Skeletal muscle satellite cell (primary cell): ENCODE measurements at regions not wholly inside any gene's neighbourhood (a gene's known extent, or its start where the extent isn't known, plus 50 kb on each side); places are given as distances from the start of the nearest gene placed in this dataset.

Experiments
- H3K27me3 ChIP-seq: 2 replicates; pipeline ENCODE4 v1.7.0; 2013; ENCODE audit warnings: low read length; ENCODE audit not compliant: control insufficient read depth, insufficient read depth
- H3K36me3 ChIP-seq: 2 replicates; pipeline ENCODE4 v1.7.0; 2013; ENCODE audit warnings: mild to moderate bottlenecking, control low read depth, low read length; ENCODE audit not compliant: insufficient read depth
- H3K4me1 ChIP-seq: 2 replicates; pipeline ENCODE4 v1.7.0; 2013; ENCODE audit warnings: low read length; ENCODE audit not compliant: control insufficient read depth, insufficient read depth
- H3K4me2 ChIP-seq: 2 replicates; pipeline ENCODE4 v1.7.0; 2013; ENCODE audit warnings: mild to moderate bottlenecking, low read length
- H3K4me3 ChIP-seq: 2 replicates; pipeline ENCODE4 v1.7.0; 2013; ENCODE audit warnings: low read length
- H3K9ac ChIP-seq: 2 replicates; pipeline ENCODE4 v1.7.0; 2013; ENCODE audit warnings: mild to moderate bottlenecking, low read depth, low read length, moderate library complexity
- H3K9me3 ChIP-seq: replicated peaks from 2 replicates; pipeline ENCODE4 v1.7.0; 2013; ENCODE audit warnings: mild to moderate bottlenecking, control low read depth, low read length

DNA sequence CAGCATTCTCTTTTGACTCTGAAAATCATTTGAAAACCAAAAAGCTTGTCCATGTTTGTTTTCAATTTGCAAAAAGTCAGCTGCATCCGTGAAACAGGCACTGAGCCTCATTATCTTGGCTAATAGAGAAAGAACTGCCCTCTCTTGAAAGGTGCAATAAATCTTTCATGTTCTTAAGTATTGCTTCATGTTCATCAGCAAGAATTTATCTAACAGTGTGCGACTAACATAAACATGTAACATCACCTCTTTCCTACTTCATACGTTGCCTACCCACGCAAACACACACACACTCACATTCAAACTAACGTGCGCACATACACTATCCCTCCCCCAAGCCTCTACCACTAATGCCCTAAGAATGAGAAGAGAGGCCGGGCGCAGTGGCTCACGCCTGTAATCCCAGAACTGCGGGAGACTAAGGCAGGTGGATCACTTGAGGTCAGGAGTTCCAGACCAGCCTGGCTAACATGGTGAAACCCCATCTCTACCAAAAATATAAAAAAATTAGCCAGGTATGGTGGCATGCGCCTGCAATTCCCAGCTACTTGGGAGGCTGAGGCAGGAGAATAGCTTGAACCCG is 629.7 kb upstream of the ZNF608 start:
- Histone ChIP-seq H3K27me3 (no peaks in the 10 kb centered on the region), H3K9me3 (no peaks in the 10 kb centered on the region), H3K36me3 (no peaks in the 10 kb centered on the region), H3K4me3 (no peak overlapping the region), H3K4me1 (peaks cover 6% of the 10 kb centered on the region), H3K4me2 (no peak overlapping the region), H3K9ac (no peak overlapping the region)

DNA sequence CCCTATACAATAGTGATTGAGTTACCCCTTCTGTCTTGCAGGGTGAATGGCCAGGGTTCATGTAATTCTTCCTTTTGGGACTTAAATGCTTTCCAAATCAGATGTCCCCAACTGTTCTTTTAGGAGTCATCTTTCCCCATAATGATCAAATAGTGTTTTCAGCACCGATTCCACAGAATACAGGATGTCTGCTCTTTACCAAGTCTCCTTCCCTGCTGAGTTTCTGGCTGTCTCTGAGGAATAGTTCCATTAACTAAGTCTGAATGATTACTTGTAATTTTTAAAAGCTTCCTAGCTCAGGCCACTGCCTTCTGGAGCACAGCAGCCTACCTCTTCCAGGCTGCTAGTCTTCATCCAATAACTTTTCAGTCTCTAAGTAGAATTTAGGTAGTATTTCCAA is 630.7 kb upstream of the ZNF608 start:
- H3K9me3 ChIP-seq = no peaks in the 10 kb centered on the region
- H3K36me3 ChIP-seq = no peaks in the 10 kb centered on the region
- H3K4me2 ChIP-seq = no peak overlapping the region
- H3K9ac ChIP-seq = no peak overlapping the region
- H3K4me1 ChIP-seq = peaks cover 6% of the 10 kb centered on the region
- H3K4me3 ChIP-seq = no peak overlapping the region
- H3K27me3 ChIP-seq = no peaks in the 10 kb centered on the region

DNA sequence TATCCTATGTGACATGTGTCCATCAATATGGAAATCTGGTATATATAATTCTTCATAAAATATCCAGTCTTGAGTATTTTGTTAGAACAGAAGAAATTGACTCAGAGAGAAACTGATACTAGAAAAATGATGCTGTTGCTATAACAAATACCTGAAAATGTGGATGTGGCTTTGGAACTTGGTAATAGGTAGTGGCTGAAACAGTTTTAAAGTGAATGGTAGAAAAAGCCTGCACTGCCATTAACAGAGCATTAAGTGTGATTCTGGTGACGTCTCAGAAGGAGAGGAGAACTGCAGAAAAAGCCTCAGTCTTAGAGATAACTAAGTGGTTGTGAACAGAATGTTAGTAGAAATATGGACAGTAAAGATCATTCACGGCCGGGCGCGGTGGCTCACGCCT is 634.9 kb upstream of the ZNF608 start:
- H3K9me3 ChIP-seq = no peaks in the 10 kb centered on the region
- no peak overlapping the region for H3K4me2 ChIP-seq
- no peak overlapping the region for H3K9ac ChIP-seq
- H3K4me3 ChIP-seq = no peak overlapping the region
- no peaks in the 10 kb centered on the region for H3K4me1 ChIP-seq
- no peaks in the 10 kb centered on the region for H3K36me3 ChIP-seq
- H3K27me3 ChIP-seq = no peaks in the 10 kb centered on the region

DNA sequence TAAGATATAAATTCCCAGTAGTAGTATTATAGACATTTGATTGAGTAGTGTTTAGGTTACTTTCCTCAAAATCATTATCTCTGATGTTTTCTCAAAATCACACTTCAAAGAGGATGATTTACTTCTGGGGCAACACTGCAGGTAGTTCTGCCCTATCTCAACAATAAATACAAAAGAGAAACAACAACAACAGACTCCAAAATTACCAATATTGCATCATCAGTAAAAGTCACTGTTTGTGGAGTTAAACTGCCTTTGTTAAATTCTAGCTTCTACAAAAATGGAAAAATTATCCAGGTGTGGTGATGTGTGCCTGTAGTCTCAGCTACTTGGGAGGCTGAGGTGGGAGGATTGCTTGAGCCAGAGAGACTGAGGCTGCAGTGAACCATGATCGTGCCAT is 637.6 kb upstream of the ZNF608 start:
- H3K4me3 ChIP-seq = no peak overlapping the region
- no peaks in the 10 kb centered on the region for H3K36me3 ChIP-seq
- H3K27me3 ChIP-seq = no peaks in the 10 kb centered on the region
- H3K9me3 ChIP-seq = no peaks in the 10 kb centered on the region
- no peak overlapping the region for H3K9ac ChIP-seq
- H3K4me1 ChIP-seq = no peaks in the 10 kb centered on the region
- no peak overlapping the region for H3K4me2 ChIP-seq

DNA sequence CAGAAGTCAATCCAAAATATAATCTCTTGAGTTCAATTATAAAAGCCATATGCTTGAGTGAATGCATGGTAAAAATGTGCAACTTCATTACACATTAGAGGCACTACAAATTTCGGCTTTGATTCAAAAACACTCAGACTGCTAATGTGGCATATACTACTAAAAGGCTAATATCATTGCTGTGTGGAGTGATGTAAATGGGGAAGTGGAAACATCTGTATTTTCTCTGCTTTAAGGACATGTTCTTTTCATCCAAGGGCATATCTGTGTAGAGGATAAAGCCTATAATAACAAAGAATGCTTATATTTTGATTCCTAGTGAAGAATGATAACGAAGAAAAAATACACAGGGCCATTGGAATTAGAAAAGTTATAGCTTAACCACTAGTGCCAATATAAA is 643.9 kb upstream of the ZNF608 start:
- H3K4me1 ChIP-seq = no peaks in the 10 kb centered on the region
- H3K9ac ChIP-seq = no peak overlapping the region
- no peaks in the 10 kb centered on the region for H3K27me3 ChIP-seq
- H3K36me3 ChIP-seq = no peaks in the 10 kb centered on the region
- no peak overlapping the region for H3K4me3 ChIP-seq
- no peaks in the 10 kb centered on the region for H3K9me3 ChIP-seq
- H3K4me2 ChIP-seq = no peak overlapping the region

DNA sequence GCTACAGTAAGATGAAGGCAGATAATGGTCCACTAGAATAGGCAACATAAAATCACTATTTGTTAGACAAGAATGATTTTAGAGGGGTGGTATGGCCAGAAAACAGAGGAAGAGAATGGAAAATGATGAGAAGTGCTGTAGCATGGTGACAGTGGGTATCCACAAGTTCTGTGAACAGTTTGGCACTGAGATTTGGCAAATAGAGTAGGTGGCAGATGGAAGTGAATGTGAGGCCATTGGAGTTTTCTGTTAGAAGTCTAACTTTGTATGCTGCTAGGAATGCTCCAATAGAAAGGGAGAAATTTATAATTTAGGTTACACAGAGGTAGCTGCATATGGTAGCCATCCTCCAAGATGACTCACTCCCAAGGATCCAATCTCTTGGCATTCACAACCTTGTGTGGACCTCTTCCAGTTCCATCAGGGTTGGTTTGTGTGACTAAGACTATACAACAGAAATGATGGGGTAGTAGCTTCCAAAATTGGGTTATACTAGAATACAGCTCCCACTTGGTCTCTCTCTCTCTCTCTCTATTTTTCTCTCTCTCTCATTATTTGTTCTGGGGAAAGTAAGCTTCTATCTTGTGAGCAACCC is 646.9 kb upstream of the ZNF608 start:
- H3K4me3 ChIP-seq = no peak overlapping the region
- H3K27me3 ChIP-seq = no peaks in the 10 kb centered on the region
- no peaks in the 10 kb centered on the region for H3K4me1 ChIP-seq
- no peak overlapping the region for H3K9ac ChIP-seq
- H3K9me3 ChIP-seq = no peaks in the 10 kb centered on the region
- no peak overlapping the region for H3K4me2 ChIP-seq
- H3K36me3 ChIP-seq = no peaks in the 10 kb centered on the region

DNA sequence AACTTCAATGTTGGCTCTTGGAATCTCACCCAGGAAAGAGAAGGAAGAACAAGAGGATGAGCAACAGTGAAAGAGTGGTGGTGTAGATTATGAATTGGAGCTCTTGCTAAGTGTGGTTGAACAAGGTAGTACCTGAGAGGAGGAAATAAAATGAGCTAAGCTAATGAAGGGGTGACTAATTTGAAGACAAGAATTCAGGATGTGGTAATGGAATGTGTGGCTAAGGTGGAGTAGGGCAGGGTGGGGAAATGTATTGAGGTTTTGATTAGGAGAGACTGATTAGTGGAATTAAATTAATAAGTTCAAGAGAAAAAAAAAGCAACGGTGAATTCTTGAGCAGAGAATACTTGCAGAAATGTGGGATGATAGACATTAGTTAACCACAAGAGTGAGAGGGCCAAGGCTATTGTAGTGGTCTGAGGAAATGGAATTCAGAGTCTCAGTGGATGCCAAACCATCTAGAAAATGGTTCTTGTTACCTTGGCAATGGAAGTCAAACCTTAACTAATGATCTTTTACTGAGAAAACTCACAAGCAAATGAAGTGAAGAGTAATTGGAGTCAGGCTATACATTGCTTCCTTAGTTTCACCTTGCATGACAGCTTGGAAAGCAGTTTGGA is 648.3 kb upstream of the ZNF608 start:
- Histone ChIP-seq H3K9me3 (no peaks in the 10 kb centered on the region), H3K4me1 (no peaks in the 10 kb centered on the region), H3K9ac (no peak overlapping the region)

DNA sequence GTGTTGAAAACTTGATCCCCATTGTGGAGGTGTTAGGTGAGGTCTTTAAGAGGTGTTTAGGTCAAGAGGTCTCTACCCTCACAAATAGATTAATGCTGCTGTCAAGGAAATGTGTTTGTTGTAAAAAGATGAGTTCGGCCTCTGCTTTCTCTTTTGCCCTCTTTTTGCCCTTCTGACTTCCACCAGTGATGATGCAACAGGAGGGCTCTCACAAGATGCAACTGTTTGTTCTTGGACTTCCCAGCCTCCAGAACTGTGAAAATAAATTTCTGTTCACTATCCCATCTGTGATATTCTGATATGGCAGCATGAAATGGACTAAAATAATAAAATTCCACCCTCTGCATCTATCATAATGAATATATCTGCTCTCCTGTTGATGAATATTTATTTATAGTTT is 650.0 kb upstream of the ZNF608 start:
- no peaks in the 10 kb centered on the region for H3K36me3 ChIP-seq
- no peak overlapping the region for H3K4me2 ChIP-seq
- no peaks in the 10 kb centered on the region for H3K4me1 ChIP-seq
- no peak overlapping the region for H3K4me3 ChIP-seq
- H3K27me3 ChIP-seq = no peaks in the 10 kb centered on the region
- H3K9me3 ChIP-seq = no peaks in the 10 kb centered on the region
- no peak overlapping the region for H3K9ac ChIP-seq

More for the DNA sequence above, 648.3 kb upstream of the ZNF608 start:
- no peak overlapping the region for H3K4me3 ChIP-seq
- H3K36me3 ChIP-seq = no peaks in the 10 kb centered on the region
- H3K4me2 ChIP-seq = no peak overlapping the region
- no peaks in the 10 kb centered on the region for H3K27me3 ChIP-seq

DNA sequence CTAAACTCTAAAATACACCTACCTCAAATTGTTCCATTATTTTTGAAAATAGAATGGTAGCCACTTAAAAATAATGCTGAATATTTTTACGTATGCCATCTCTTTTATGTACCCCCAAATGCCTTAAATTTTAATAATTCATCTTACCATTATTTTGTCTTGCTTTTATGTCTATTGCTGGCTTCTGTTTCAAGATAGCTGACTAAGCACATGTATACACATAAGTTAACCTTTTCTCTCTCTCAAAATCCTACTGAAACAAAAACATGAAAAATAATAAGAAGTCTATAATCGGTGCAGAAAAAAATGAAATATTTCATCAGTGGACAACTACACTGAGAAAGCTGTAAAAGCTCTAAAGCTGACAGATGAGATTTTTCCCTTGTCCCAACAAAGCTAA is 652.0 kb upstream of the ZNF608 start:
- Histone ChIP-seq H3K9me3 (no peaks in the 10 kb centered on the region), H3K4me2 (no peak overlapping the region), H3K4me3 (no peak overlapping the region), H3K36me3 (no peaks in the 10 kb centered on the region), H3K4me1 (no peaks in the 10 kb centered on the region), H3K9ac (no peak overlapping the region), H3K27me3 (no peaks in the 10 kb centered on the region)

DNA sequence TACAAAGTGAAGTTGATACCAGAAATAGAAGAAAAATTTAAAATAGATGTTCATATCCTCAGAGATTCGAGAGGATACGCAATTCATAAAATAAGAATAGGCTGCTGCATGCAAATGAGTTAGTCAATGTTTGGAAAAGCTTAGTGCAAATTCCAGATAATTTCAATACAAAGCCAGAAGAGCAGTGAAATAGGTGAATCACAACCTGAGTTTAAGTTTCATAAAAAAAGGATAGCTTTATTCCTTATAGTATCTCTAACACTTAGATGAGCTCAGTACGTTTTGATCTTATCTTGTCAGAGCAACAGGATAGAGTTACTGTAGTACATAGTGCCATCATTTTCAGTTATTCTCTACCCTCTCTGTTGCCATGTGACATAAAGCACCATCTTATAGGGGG is 653.4 kb upstream of the ZNF608 start:
- Histone ChIP-seq H3K9me3 (no peaks in the 10 kb centered on the region), H3K36me3 (no peaks in the 10 kb centered on the region), H3K27me3 (no peaks in the 10 kb centered on the region), H3K4me3 (no peak overlapping the region), H3K4me2 (no peak overlapping the region), H3K4me1 (no peaks in the 10 kb centered on the region), H3K9ac (no peak overlapping the region)

DNA sequence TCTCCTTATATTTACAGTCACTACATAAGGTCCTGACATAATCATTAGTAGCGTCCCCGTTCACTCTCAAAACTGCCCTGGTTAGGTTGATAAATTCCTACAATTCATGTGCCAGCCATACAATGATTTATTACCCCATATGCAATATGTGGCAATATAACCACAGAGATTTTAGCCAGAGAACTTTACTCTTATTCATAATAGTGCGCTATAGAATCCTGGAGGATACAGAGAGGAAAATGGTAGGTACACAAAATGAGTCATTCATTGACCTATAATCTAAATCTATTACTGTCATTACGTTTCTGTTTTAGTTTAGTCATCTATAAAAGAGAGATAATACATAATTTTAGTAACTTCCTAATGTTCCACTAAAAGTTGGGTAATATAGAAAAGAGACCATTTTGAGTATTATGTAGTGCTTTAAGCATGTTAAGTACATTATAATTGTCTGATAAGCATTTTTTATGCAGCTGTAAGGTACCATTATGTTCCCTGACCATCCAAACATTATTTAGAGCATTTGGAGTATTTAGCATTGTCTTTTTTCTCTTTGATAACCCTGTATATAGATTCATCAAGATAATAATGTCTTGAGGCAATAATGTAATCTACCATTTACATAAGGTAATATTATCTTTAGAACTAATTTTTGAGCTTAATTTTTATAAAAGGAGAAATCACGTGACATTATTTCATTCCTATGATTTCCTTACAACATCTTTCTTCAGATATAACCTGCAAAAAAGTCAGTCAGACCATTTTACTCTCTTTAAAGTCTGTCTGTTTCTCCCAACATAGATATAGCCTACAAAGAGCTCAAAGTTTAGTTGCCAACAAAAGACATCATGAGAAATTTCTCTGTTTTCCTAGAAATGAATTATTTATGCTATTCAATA is 655.5 kb upstream of the ZNF608 start:
- Histone ChIP-seq H3K4me3 (no peak overlapping the region), H3K4me2 (no peak overlapping the region), H3K4me1 (no peaks in the 10 kb centered on the region), H3K36me3 (no peaks in the 10 kb centered on the region), H3K9ac (no peak overlapping the region), H3K9me3 (no peaks in the 10 kb centered on the region), H3K27me3 (no peaks in the 10 kb centered on the region)
